ENCODE measurements at regions not wholly inside any gene's neighbourhood (a gene's known extent, or its start where the extent isn't known, plus 50 kb on each side); places are given as distances from the start of the nearest gene placed in this dataset.

GRCh38 chr9:85212887-85213286 lies 528.9 kb downstream of the AGTPBP1 start (continued):
- TF ChIP-seq ZBTB21 (tag by site-specific recombination; IDR thresholded peaks at IDR 0.05) = peak; percentile 73
- TF ChIP-seq ZBTB49 (tag by site-specific recombination; IDR thresholded peaks at IDR 0.05; ENCODE audit: low read depth) = no peak
- TF ChIP-seq MZF1 (tag by site-specific recombination; IDR thresholded peaks at IDR 0.05; ENCODE audit: borderline replicate concordance) = no peak
- TF ChIP-seq ZSCAN4 (tag by site-specific recombination; IDR thresholded peaks at IDR 0.05) = peak; percentile 63
- TF ChIP-seq REST (tag by site-specific recombination; IDR thresholded peaks at IDR 0.05) = no peak
- TF ChIP-seq ZNF785 (tag by site-specific recombination; IDR thresholded peaks at IDR 0.05) = no peak
- no peak for TF ChIP-seq ZNF138 (tag by site-specific recombination; IDR thresholded peaks at IDR 0.05; ENCODE audit: borderline replicate concordance)
- TF ChIP-seq ZNF548 (tag by site-specific recombination; IDR thresholded peaks at IDR 0.05) = no peak
- peak; percentile 50; the same call in 1 of the 2 replicates for TF ChIP-seq ZNF580 (tag by site-specific recombination; IDR thresholded peaks at IDR 0.05)
- TF ChIP-seq ZNF157 (tag by site-specific recombination; IDR thresholded peaks at IDR 0.05) = no peak
- no peak for TF ChIP-seq ZNF202 (tag by site-specific recombination; IDR thresholded peaks at IDR 0.05; ENCODE audit: borderline replicate concordance)
- no peak for TF ChIP-seq HOXD13 (CRISPR knock-in tag; IDR thresholded peaks at IDR 0.05; ENCODE audit: borderline replicate concordance)
- peak; percentile 59; the same call in 1 of the 2 replicates for TF ChIP-seq PRDM10 (tag by site-specific recombination; IDR thresholded peaks at IDR 0.05)
- no peak for TF ChIP-seq ZNF596 (tag by site-specific recombination; IDR thresholded peaks at IDR 0.05)
- no peak for TF ChIP-seq ZNF354C (tag by site-specific recombination; IDR thresholded peaks at IDR 0.05; ENCODE audit: borderline replicate concordance, low read depth)
- TF ChIP-seq ZNF529 (tag by site-specific recombination; IDR thresholded peaks at IDR 0.05; ENCODE audit: insufficient replicate concordance) = no peak
- no peak for TF ChIP-seq ZBTB8A (tag by site-specific recombination; IDR thresholded peaks at IDR 0.05)
- TF ChIP-seq ZNF112 (tag by site-specific recombination; IDR thresholded peaks at IDR 0.05) = no peak
- TF ChIP-seq ZNF513 (tag by site-specific recombination; IDR thresholded peaks at IDR 0.05) = no peak
- peak; percentile 84; the same call in 1 of the 2 replicates for TF ChIP-seq ZNF843 (tag by site-specific recombination; IDR thresholded peaks at IDR 0.05)
- peak; percentile 67 for TF ChIP-seq KLF16 (tag by site-specific recombination; IDR thresholded peaks at IDR 0.05)
- peak; percentile 91 for TF ChIP-seq ZNF792 (tag by site-specific recombination; IDR thresholded peaks at IDR 0.05)
- TF ChIP-seq ZBTB26 (tag by site-specific recombination; optimal IDR thresholded peaks at IDR 0.05) = no peak
